SJSA1 (cell line): ENCODE measurements at regions not wholly inside any gene's neighbourhood (a gene's known extent, or its start where the extent isn't known, plus 50 kb on each side); places are given as distances from the start of the nearest gene placed in this dataset.
"Not testable (repeated sequence)": the region's sequence is repeated elsewhere in the genome, so short reads cannot be mapped to it uniquely, and the experiment has no call there.

Experiments used
- DNase-seq, 2 experiments: peaks; one replicate each; pipeline ENCODE4 v3.0.0-alpha.2; 2015 to 2020; ENCODE audit warnings: low spot score in 2 of 2, low read depth in 1 of 2
- H3K27ac ChIP-seq: fragments of 250-450 bp; sonication (Bioruptor Pico); 2 replicates; pipeline ENCODE4 v1.5.1; 2020; ENCODE audit warnings: mild to moderate bottlenecking, moderate library complexity
- H3K27me3 ChIP-seq: fragments of 250-450 bp; sonication (Bioruptor Pico); replicated peaks from 2 replicates; pipeline ENCODE4 v1.5.1; 2020; ENCODE audit warnings: mild to moderate bottlenecking, moderate library complexity
- H3K36me3 ChIP-seq: fragments of 250-450 bp; sonication (Bioruptor Pico); 2 replicates; pipeline ENCODE4 v1.5.1; 2020; ENCODE audit warnings: mild to moderate bottlenecking
- H3K4me1 ChIP-seq: fragments of 250-450 bp; sonication (Bioruptor Pico); replicated peaks from 2 replicates; pipeline ENCODE4 v1.6.1; 2021; ENCODE audit warnings: mild to moderate bottlenecking
- H3K4me3 ChIP-seq: fragments of 250-450 bp; sonication (Bioruptor Pico); 2 replicates; pipeline ENCODE4 v1.5.1; 2020; ENCODE audit warnings: mild to moderate bottlenecking
- H3K9me3 ChIP-seq: fragments of 250-450 bp; sonication (Bioruptor Pico); replicated peaks from 2 replicates; pipeline ENCODE4 v1.5.1; 2020; ENCODE audit warnings: mild to moderate bottlenecking

DNA sequence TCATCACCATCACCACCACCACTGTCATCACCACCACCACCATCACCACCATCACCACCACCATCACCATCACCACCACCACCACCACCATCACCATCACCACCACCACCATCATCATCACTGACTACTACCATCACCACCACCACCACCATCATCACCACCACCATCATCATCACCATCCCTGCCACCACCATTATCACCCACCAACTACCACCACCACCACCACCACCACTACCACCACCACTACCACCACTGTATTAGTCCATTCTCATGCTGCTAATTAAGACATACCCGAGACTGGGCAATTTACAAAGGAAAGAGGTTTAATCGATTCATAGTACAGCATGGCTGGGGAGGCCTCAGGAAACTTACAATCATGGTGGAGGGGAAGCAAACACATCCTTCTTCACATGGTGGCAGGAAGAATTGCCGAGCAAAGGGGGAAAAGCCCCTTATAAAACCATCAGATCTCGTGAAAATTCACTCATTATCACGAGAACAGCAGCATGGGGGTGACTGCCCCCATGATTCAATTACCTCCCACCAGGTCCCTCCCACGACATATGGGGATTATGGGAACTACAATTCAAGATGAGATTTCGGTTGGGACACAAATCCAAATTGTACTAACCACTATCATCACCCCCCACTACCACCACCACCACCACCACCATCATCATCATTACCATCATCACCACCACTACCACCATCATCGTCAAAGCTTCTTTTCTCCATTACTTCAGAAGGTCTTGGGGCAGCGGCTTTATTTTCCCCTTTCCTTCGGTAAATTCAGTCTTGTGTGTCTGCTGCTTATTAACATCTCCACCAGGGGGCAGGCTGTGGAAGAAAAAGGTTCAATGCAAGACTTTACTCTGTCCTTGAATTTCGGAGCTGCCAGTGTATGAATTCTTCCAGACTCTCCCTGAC, 53.6 kb upstream of the SCAF4 start:
- H3K4me1 ChIP-seq, H3K27ac ChIP-seq, H3K4me3 ChIP-seq, H3K36me3 ChIP-seq, H3K9me3 ChIP-seq, H3K27me3 ChIP-seq: not testable (repeated sequence)
- DNase-seq = peak; percentile 40 to 73

GRCh38 chr21:31781737-31782136, 49.8 kb upstream of the SCAF4 start:
- H3K4me1 ChIP-seq = no peaks in the 10 kb centered on the region
- H3K36me3 ChIP-seq = no peaks in the 10 kb centered on the region
- H3K27me3 ChIP-seq = no peaks in the 10 kb centered on the region
- H3K9me3 ChIP-seq = no peaks in the 10 kb centered on the region
- DNase-seq = no peak
- H3K4me3 ChIP-seq = no peak overlapping the region
- H3K27ac ChIP-seq = no peak overlapping the region
